Prostate gland (tissue), 2 donors: ENCODE measurements at regions not wholly inside any gene's neighbourhood (a gene's known extent, or its start where the extent isn't known, plus 50 kb on each side); places are given as distances from the start of the nearest gene placed in this dataset.

Source experiments
- POLR2A ChIP-seq: fragments of 450-650 bp; IDR thresholded peaks from one replicate; pipeline ENCODE4 v1.6.1; 2016; ENCODE audit warnings: antibody characterized with exemption, mild to moderate bottlenecking
- POLR2AphosphoS5 ChIP-seq: sonication (generic); formaldehyde crosslinking; IDR thresholded peaks from one replicate; pipeline ENCODE4 v1.6.1; 2017; ENCODE audit warnings: antibody characterized with exemption
- TF ChIP-seq, protein P1 (sequence below), 4 experiments: fragments of 200-600 bp in 2 of 4; fragments of 450-650 bp in 2 of 4; sonication (generic) in 2 of 4; IDR thresholded peaks; 1 replicate in 3 of 4; 2 replicates in 1 of 4; pipeline ENCODE4 v1.5.1; 2016 to 2019; ENCODE audit warnings: antibody characterized with exemption in 4 of 4, mild to moderate bottlenecking in 2 of 4, moderate library complexity in 2 of 4

DNA sequence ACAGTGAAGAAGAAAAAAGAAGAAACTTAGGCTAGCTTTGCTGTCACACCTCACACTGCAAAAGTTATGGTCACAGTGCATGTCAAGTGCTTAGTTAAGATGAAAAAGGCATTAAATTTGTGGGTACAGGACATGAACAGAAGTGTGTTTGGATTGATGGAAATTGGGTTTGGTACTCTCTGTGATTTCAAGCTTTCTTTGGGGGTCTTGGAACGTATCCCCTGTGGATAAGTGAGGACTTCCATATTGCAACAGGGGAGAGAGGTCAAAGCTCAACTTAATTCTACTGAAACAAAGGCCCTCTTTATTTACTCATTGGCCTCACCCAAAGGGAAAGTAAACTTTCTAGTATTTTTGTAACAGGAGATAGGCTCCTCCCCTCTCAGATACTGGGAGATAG, 138.3 kb upstream of the FUT9 start:
- TF ChIP-seq, protein P1, sequence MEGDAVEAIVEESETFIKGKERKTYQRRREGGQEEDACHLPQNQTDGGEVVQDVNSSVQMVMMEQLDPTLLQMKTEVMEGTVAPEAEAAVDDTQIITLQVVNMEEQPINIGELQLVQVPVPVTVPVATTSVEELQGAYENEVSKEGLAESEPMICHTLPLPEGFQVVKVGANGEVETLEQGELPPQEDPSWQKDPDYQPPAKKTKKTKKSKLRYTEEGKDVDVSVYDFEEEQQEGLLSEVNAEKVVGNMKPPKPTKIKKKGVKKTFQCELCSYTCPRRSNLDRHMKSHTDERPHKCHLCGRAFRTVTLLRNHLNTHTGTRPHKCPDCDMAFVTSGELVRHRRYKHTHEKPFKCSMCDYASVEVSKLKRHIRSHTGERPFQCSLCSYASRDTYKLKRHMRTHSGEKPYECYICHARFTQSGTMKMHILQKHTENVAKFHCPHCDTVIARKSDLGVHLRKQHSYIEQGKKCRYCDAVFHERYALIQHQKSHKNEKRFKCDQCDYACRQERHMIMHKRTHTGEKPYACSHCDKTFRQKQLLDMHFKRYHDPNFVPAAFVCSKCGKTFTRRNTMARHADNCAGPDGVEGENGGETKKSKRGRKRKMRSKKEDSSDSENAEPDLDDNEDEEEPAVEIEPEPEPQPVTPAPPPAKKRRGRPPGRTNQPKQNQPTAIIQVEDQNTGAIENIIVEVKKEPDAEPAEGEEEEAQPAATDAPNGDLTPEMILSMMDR (IDR thresholded peaks at IDR 0.05): no peak
- no peak for TF ChIP-seq POLR2A
- no peak for TF ChIP-seq POLR2AphosphoS5
